G401 (cell line): ENCODE measurements at regions not wholly inside any gene's neighbourhood (a gene's known extent, or its start where the extent isn't known, plus 50 kb on each side); places are given as distances from the start of the nearest gene placed in this dataset.
"Not testable (repeated sequence)": the region's sequence is repeated elsewhere in the genome, so short reads cannot be mapped to it uniquely, and the experiment has no call there.

Source experiments
- DNase-seq: peaks from one replicate; pipeline ENCODE4 v3.0.0-alpha.2; 2015; ENCODE audit warnings: low spot score
- in situ Hi-C: cut with HindIII; loops from 2 replicates; pipeline ENCODE4 v1.10.0; 2016; ENCODE audit warnings: low sequenced_read_pairs, mixed read lengths

DNA sequence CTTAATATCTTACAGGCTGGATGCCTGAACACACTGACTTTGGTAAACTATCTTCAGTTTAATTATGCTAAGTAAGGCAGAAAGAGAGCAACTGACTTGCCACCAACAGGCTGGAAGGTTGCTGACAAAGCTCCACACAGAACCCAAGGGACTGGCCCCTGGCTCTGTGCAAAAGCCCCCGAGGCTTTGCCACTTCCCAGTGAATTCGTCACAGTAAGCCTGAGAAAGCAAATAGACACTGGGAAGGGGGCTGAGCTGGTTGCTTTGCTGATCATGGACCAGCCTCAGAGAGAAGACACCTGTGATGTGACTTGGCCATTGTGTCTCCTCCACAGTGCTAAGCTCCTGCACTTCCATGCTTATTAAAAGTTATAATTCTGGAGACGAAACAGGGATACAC lies 91.7 kb downstream of the BLID start:
- DNase-seq, result no peak
- in situ Hi-C loops, result no loop called here

- in situ Hi-C loops, result no loop called here
- DNase-seq, result no peak
Measured at GRCh38 chr11:122023614-122024250, 92.3 kb downstream of the BLID start.

- DNase-seq, result no peak
- in situ Hi-C loops, result no loop called here
Measured at GRCh38 chr11:122022646-122023045, 93.4 kb downstream of the BLID start.

- DNase-seq, result no peak
- in situ Hi-C loops, result no loop called here
Measured at GRCh38 chr11:122020902-122021301, 95.1 kb downstream of the BLID start.

DNA sequence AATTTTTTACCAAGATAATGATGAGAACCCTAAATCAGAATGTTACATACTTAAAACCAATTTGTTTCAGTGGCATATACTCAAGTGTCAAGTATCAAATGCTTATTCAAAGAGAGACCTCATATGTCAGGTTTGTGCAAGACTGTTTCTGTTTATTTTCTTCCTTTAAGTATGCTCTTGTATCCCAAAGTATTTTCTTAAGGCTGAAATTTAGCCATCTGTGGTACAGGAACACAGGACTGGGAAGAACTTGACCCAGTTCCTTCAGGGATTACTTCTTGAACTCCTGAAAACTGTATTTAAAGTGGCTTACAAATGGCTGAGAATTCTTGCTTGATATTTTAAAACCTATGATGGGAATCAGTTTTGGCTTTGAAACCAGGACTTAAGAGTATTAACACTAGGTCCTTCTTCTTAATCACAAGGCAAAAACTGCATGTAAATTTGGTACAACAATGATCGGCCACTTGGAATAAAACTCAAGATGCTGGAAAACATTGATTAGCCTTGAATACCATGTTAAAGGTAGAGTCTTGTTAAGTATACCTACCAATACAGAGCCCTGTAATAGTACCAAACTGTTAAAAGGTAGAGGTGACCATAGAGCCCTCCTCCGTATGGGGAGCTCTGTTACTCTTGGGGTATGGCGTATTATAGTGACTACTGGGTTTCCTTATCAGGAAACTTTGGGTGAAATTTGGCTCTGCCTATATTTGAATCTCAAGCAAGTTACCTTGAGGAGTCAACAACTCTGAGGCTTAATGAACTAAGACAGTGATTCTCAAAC lies 95.9 kb downstream of the BLID start:
- in situ Hi-C loops, result no loop called here
- DNase-seq, result no peak

- no peak for DNase-seq
- in situ Hi-C loops, result no loop called here
Measured at GRCh38 chr11:122007601-122008071, 108.4 kb downstream of the BLID start.

- in situ Hi-C loops, result no loop called here
- no peak for DNase-seq
Measured at GRCh38 chr11:122004446-122004845, 111.6 kb downstream of the BLID start.

DNA sequence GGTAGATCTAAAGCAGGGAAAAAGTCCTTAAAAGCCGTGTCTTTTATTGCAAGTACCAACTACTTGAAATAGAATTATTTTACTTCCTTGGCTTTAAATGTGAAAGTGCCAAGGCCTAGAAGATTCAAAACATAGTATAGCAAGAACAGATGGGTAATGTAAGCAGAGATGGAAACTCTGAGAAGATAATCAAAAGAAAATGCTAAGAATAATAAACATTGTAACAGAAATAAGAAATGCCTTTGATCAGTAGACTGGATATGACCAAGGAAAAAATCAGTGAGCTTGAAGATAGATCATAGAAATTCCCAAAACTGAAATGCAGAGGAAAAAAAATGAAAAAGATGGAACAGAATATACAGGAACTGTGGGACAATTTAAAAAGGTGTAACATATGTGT lies 113.1 kb downstream of the BLID start:
- no peak for DNase-seq
- in situ Hi-C loops, result no loop called here

GRCh38 chr11:122002047-122002446 lies 114.0 kb downstream of the BLID start:
- in situ Hi-C loops, result no loop called here
- no peak for DNase-seq

DNA sequence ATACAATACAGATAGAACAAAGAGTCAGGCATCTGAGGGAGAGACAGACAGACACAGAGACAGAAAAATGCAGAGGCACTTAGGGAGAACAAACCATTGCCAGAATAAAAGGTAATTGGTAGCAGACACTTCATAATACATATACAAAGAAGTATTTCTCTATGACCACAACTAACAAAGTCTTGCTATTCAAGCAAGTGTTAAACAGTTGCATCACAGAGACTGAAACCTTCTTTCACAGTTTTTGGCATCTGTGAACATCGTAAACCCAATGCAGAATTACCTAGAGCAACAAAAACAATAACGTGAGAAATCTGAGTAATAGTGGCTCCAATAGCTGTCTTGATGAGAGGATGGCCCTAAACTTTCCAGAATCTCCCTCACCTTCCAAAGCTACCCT lies 116.4 kb downstream of the BLID start:
- DNase-seq, result no peak
- in situ Hi-C loops, result no loop called here

GRCh38 chr11:121996574-121996973 lies 119.4 kb downstream of the BLID start:
- no peak for DNase-seq
- in situ Hi-C loops, result no loop called here

GRCh38 chr11:121983901-121984300 lies 132.1 kb downstream of the BLID start:
- DNase-seq, result no peak
- in situ Hi-C loops, result no loop called here

DNA sequence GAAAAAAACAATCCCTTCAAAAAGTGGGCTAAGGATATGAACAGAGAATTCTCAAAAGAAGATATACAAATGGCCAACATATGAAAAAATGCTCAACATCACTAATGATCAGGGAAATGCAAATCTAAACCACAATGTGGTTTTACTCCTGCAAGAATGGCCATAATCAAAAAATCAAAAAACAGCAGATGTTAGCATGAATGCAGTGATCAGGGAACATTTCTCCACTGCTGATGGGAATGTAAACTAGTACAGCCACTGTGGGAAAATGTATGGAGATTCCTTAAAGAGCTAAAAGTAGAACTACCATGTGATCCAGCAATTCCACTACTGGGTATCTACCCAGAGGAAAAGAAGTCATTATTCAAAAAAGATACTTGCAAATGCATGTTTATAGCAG lies 138.1 kb downstream of the BLID start:
- DNase-seq, in situ Hi-C loops: not testable (repeated sequence)

GRCh38 chr11:121968638-121969037 lies 147.4 kb downstream of the BLID start:
- in situ Hi-C loops, result no loop called here
- no peak for DNase-seq

- in situ Hi-C loops, result no loop called here
- no peak for DNase-seq
Measured at GRCh38 chr11:121967131-121967704, 148.8 kb downstream of the BLID start.

DNA sequence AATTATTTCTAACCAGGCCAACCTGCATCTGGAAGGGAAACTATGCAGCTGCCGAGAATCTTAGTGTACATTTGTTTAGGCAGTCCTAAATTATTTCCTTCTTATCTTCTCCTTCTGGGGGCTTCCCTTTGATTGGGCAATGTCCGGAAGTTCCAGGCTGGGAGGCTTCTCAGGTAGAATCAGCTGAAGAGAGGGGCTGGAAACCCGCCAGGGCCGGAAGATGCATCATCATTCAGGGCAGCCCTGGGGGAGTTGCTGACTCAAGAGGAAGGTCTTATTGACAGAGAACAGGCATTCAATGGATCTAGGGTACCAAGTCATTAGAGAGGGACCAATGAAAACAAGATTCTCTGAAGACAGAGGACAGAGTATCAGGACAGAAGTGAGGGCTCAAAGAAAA lies 150.7 kb downstream of the BLID start:
- in situ Hi-C loops, result no loop called here
- DNase-seq, result no peak

- in situ Hi-C loops, result no loop called here
- DNase-seq, result peak; percentile 23
Measured at GRCh38 chr11:121964591-121964990, 151.4 kb downstream of the BLID start.

- DNase-seq, in situ Hi-C loops: not testable (repeated sequence)
Measured at GRCh38 chr11:121963846-121964245, 152.2 kb downstream of the BLID start.

- no peak for DNase-seq
- in situ Hi-C loops, result no loop called here
Measured at GRCh38 chr11:121961321-121961801, 154.7 kb downstream of the BLID start.

- no peak for DNase-seq
- in situ Hi-C loops, result no loop called here
Measured at GRCh38 chr11:121958971-121959325, 157.1 kb downstream of the BLID start.
